ENCODE measurements at regions not wholly inside any gene's neighbourhood (a gene's known extent, or its start where the extent isn't known, plus 50 kb on each side); places are given as distances from the start of the nearest gene placed in this dataset.
"Not testable (repeated sequence)": the region's sequence is repeated elsewhere in the genome, so short reads cannot be mapped to it uniquely, and the experiment has no call there.

DNA sequence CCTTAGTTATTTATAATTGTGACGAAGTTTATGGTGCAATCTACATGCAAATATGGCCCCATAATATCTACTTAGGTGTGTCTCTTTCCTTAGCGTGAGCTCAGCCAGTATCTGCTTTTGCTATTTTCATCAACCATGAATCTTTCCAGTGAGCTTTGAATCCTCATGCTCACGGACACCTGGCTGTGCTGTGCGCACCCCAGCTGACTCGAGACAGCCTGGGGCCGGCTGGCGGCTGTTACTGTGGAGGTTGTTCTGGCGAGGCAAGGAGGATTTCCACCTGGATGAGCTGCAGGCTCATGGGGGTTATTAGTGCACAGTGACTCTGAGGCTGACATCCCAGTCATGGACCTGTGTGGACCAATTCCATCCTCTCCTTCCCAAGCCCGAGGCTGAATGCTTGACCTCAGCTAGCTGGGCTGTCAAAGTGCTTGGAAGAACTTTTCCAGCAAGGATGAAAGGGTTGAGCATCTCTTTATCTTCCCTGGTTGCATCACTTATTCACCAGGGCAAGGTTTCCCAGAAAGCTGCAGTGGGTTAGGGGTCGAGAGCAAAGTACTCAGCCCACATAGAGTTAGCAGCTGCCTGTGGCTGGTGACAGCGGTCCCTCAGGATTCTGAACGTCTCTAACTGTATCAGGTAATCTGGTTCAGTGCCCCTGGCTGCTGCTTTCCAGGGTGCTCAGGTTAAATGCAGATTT is 141.7 kb downstream of the ARL4C start:
- TF ChIP-seq, protein P1, sequence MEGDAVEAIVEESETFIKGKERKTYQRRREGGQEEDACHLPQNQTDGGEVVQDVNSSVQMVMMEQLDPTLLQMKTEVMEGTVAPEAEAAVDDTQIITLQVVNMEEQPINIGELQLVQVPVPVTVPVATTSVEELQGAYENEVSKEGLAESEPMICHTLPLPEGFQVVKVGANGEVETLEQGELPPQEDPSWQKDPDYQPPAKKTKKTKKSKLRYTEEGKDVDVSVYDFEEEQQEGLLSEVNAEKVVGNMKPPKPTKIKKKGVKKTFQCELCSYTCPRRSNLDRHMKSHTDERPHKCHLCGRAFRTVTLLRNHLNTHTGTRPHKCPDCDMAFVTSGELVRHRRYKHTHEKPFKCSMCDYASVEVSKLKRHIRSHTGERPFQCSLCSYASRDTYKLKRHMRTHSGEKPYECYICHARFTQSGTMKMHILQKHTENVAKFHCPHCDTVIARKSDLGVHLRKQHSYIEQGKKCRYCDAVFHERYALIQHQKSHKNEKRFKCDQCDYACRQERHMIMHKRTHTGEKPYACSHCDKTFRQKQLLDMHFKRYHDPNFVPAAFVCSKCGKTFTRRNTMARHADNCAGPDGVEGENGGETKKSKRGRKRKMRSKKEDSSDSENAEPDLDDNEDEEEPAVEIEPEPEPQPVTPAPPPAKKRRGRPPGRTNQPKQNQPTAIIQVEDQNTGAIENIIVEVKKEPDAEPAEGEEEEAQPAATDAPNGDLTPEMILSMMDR (IDR thresholded peaks at IDR 0.05; ENCODE audit: extremely low read depth, low read depth, low read length), result no peak
- Histone ChIP-seq H3K9me3 (ENCODE audit: low read depth, low read length) (no peaks in the 10 kb centered on the region), H3K27ac (ENCODE audit: low read depth, low read length) (no peak overlapping the region), H4K20me1 (ENCODE audit: insufficient read depth, low read length) (no peaks in the 10 kb centered on the region), H3K4me3 (ENCODE audit: insufficient read depth, low read length) (no peak overlapping the region), H3K36me3 (ENCODE audit: insufficient read depth, low read length) (no peaks in the 10 kb centered on the region), H3K79me2 (ENCODE audit: insufficient read depth, low read length) (no peaks in the 10 kb centered on the region), H2AFZ (ENCODE audit: low read length) (no peak overlapping the region), H3K4me2 (ENCODE audit: insufficient read depth, low read length) (no peak overlapping the region), H3K27me3 (ENCODE audit: insufficient read depth, low read length) (no peaks in the 10 kb centered on the region), H3K4me1 (ENCODE audit: insufficient read depth, low read length) (no peaks in the 10 kb centered on the region)
- DNase-seq (ENCODE audit: insufficient read length, low spot score, missing footprints), result no peak

DNA sequence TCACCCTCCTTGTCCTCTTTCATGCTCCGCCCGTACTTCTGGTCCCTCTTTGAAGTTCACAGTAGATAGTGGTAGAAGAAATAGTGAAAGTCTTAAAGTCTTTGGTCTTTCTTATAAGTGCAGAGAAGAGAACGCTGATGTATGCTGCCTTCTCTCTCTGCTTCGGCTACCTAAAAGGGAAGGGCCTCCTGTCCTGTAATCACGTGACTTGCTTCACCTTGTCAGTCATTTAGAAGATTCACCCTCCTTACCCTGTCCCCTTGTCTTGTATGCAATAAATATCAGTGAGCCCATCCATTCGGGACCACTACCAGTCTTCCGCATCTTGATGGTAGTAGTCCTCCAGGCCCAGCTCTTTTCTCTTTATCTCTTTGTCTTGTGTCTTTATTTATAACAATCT is 144.6 kb downstream of the ARL4C start:
- no peak overlapping the region for H3K27ac ChIP-seq (ENCODE audit: low read depth, low read length)
- no peak overlapping the region for H3K4me2 ChIP-seq (ENCODE audit: insufficient read depth, low read length)
- H3K4me1 ChIP-seq (ENCODE audit: insufficient read depth, low read length), result no peaks in the 10 kb centered on the region
- no peaks in the 10 kb centered on the region for H3K9me3 ChIP-seq (ENCODE audit: low read depth, low read length)
- H3K27me3 ChIP-seq (ENCODE audit: insufficient read depth, low read length), result no peaks in the 10 kb centered on the region
- no peaks in the 10 kb centered on the region for H4K20me1 ChIP-seq (ENCODE audit: insufficient read depth, low read length)
- DNase-seq (ENCODE audit: insufficient read length, low spot score, missing footprints), result no peak
- H3K36me3 ChIP-seq (ENCODE audit: insufficient read depth, low read length), result no peaks in the 10 kb centered on the region
- no peak overlapping the region for H2AFZ ChIP-seq (ENCODE audit: low read length)
- no peak overlapping the region for H3K4me3 ChIP-seq (ENCODE audit: insufficient read depth, low read length)
- TF ChIP-seq, protein P1 (IDR thresholded peaks at IDR 0.05; ENCODE audit: extremely low read depth, low read depth, low read length), result no peak
- H3K79me2 ChIP-seq (ENCODE audit: insufficient read depth, low read length), result no peaks in the 10 kb centered on the region

DNA sequence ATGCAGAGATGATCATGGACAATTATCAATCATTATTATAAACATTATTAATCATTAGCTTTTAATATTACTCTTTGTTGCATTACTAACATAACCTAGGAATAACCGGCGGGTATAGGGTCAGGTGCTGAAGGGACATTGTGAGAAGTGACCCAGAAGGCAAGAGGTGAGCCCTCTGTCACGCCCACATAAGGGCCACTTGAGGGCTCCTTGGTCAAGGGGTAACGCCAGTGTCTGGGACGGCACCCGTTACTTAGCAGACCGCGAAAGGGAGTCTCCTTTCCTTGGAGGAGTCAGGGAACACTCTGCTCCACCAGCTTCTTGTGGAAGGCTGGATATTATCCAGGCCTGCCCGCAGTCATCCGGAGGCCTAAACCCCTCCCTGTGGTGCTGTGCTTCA is 145.0 kb downstream of the ARL4C start:
- H3K27ac ChIP-seq (ENCODE audit: low read depth, low read length); H3K4me1 ChIP-seq (ENCODE audit: insufficient read depth, low read length); H3K36me3 ChIP-seq (ENCODE audit: insufficient read depth, low read length); H3K9me3 ChIP-seq (ENCODE audit: low read depth, low read length); H2AFZ ChIP-seq (ENCODE audit: low read length); H3K27me3 ChIP-seq (ENCODE audit: insufficient read depth, low read length); H4K20me1 ChIP-seq (ENCODE audit: insufficient read depth, low read length); H3K79me2 ChIP-seq (ENCODE audit: insufficient read depth, low read length); H3K4me2 ChIP-seq (ENCODE audit: insufficient read depth, low read length); H3K4me3 ChIP-seq (ENCODE audit: insufficient read depth, low read length); DNase-seq (ENCODE audit: insufficient read length, low spot score, missing footprints): not testable (repeated sequence)

- Histone ChIP-seq H3K4me3 (ENCODE audit: insufficient read depth, low read length) (no peak overlapping the region), H3K4me1 (ENCODE audit: insufficient read depth, low read length) (no peaks in the 10 kb centered on the region), H3K36me3 (ENCODE audit: insufficient read depth, low read length) (no peaks in the 10 kb centered on the region), H3K79me2 (ENCODE audit: insufficient read depth, low read length) (no peaks in the 10 kb centered on the region), H4K20me1 (ENCODE audit: insufficient read depth, low read length) (no peaks in the 10 kb centered on the region), H3K9me3 (ENCODE audit: low read depth, low read length) (no peaks in the 10 kb centered on the region), H3K27me3 (ENCODE audit: insufficient read depth, low read length) (no peaks in the 10 kb centered on the region), H3K4me2 (ENCODE audit: insufficient read depth, low read length) (no peak overlapping the region), H3K27ac (ENCODE audit: low read depth, low read length) (no peak overlapping the region), H2AFZ (ENCODE audit: low read length) (peak overlapping the region; percentile 53)
- TF ChIP-seq, protein P1 (IDR thresholded peaks at IDR 0.05; ENCODE audit: extremely low read depth, low read depth, low read length), result no peak
- DNase-seq (ENCODE audit: insufficient read length, low spot score, missing footprints), result no peak
Measured at GRCh38 chr2:234348081-234348480, 148.8 kb downstream of the ARL4C start.
